Osteoblast (primary cell): ENCODE measurements at regions not wholly inside any gene's neighbourhood (a gene's known extent, or its start where the extent isn't known, plus 50 kb on each side); places are given as distances from the start of the nearest gene placed in this dataset.

Experiments used
- DNase-seq: peaks from one replicate; pipeline ENCODE4 v3.0.0; 2011; ENCODE audit warnings: low spot score, mixed read lengths; ENCODE audit not compliant: insufficient read length; ENCODE audit errors: missing footprints
- H2AFZ ChIP-seq: 2 replicates; pipeline ENCODE4 v1.6.0; 2011; ENCODE audit warnings: mild to moderate bottlenecking, low read length
- H3K27ac ChIP-seq: 2 replicates; pipeline ENCODE4 v1.5.1; 2011; ENCODE audit warnings: mild to moderate bottlenecking, low read depth, low read length, moderate library complexity
- H3K27me3 ChIP-seq: 2 replicates; pipeline ENCODE4 v1.6.0; 2012; ENCODE audit warnings: mild to moderate bottlenecking, control low read depth, inconsistent platforms, low read length, moderate library complexity; ENCODE audit not compliant: insufficient read depth
- H3K36me3 ChIP-seq: 2 replicates; pipeline ENCODE4 v1.5.1; 2011; ENCODE audit warnings: mild to moderate bottlenecking, low read length, control low read depth, moderate library complexity; ENCODE audit not compliant: insufficient read depth
- H3K4me1 ChIP-seq: 2 replicates; pipeline ENCODE4 v1.5.1; 2011; ENCODE audit warnings: mild to moderate bottlenecking, low read length, control low read depth, moderate library complexity; ENCODE audit not compliant: insufficient read depth
- H3K4me2 ChIP-seq: 2 replicates; pipeline ENCODE4 v1.6.0; 2011; ENCODE audit warnings: mild to moderate bottlenecking, low read length; ENCODE audit not compliant: insufficient read depth
- H3K4me3 ChIP-seq: fragments of 200-600 bp; sonication (generic); 3 replicates; pipeline ENCODE4 v1.5.1; 2012; ENCODE audit warnings: mild to moderate bottlenecking, low read length, inconsistent platforms; ENCODE audit not compliant: insufficient read depth
- H3K79me2 ChIP-seq: 2 replicates; pipeline ENCODE4 v1.6.0; 2012; ENCODE audit warnings: mild to moderate bottlenecking, low read length, control low read depth, inconsistent platforms; ENCODE audit not compliant: insufficient read depth
- H3K9me3 ChIP-seq: 2 replicates; pipeline ENCODE4 v1.5.1; 2011; ENCODE audit warnings: low read depth, low read length, control low read depth
- H4K20me1 ChIP-seq: 2 replicates; pipeline ENCODE4 v1.6.0; 2012; ENCODE audit warnings: mild to moderate bottlenecking, low read length, control low read depth; ENCODE audit not compliant: insufficient read depth
- CTCF ChIP-seq: IDR thresholded peaks from 2 replicates; pipeline ENCODE4 v1.5.1; 2011; ENCODE audit warnings: mild to moderate bottlenecking, low read depth, low read length, moderate library complexity; ENCODE audit errors: extremely low read depth

DNA sequence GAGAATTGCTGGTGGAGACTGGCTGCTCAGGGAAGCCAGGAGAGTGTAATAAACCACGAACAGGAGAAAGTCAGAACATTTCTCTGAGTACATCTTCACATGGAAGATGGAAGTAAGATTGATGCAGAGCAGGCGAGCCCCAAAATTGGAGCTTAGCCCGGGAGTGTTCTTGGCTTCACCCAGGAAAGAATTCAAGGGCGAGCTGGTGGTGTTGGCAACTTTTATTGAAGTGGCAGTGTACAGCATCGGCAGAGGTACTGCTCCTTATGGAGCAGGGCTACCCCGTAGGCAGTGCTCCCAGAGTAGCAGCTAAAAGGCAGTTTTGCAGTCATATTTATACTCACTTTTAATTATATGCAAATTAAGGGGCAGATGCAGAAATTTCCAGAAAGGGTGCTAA lies 281.4 kb upstream of the MEX3C start:
- Histone ChIP-seq H3K4me1 (no peaks in the 10 kb centered on the region), H3K27me3 (no peaks in the 10 kb centered on the region), H3K9me3 (peaks cover 5% of the 10 kb centered on the region), H3K4me3 (no peak overlapping the region), H2AFZ (no peak overlapping the region), H3K79me2 (no peaks in the 10 kb centered on the region), H3K4me2 (no peak overlapping the region), H4K20me1 (no peaks in the 10 kb centered on the region), H3K36me3 (no peaks in the 10 kb centered on the region), H3K27ac (no peak overlapping the region)
- no peak for DNase-seq
- TF ChIP-seq CTCF, result no peak

- Histone ChIP-seq H3K9me3 (peaks cover 5% of the 10 kb centered on the region), H3K4me3 (no peak overlapping the region)
- no peak for TF ChIP-seq CTCF
These were observed 282.3 kb upstream of the MEX3C start for GRCh38 chr18:51479736-51480135.

DNA sequence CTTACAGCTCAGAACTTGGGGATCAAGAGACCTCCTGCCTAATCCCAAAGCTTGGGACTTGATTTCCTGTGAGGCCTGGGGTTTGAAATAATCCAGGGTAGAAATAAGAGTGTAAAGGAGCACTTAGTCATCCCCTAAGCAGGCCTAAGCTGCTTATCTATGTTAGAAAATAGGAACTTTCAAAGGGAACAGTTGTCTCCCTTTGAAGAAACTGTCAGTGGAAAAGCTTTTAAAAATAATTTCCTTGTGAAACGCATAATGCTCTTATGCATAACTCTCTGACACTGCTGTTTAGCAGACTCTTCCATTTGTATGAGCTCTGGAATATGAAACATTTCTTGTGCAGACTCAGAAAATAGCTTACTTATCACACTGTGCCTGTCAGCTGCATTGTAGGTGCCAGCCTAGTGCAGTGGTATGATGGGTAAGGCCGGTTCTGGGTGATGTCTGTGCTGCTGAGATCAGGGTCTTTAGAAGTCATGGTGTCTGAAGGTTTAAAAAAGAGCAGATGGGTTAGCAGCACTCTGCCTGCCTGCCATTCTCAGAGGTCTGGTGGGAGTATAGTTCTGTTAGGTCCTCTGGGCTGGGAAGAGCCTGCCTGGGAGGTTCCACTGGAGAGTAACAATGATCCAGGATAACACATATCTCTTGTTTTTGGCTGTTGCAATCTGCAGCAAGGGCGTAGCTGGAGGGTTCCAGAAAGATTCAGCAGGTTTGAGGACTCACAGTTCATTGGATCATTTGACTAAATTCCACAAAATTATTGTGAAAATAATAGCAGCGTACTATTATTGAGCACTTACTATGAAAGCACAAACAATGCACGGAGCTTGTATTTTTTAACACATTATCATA lies 283.2 kb upstream of the MEX3C start:
- Histone ChIP-seq H3K9me3 (peaks cover 5% of the 10 kb centered on the region), H3K27ac (no peak overlapping the region), H3K36me3 (no peaks in the 10 kb centered on the region), H2AFZ (no peak overlapping the region), H3K4me2 (no peak overlapping the region), H3K27me3 (no peaks in the 10 kb centered on the region), H3K79me2 (no peaks in the 10 kb centered on the region), H4K20me1 (no peaks in the 10 kb centered on the region), H3K4me1 (no peaks in the 10 kb centered on the region), H3K4me3 (no peak overlapping the region)
- no peak for TF ChIP-seq CTCF
- DNase-seq, result no peak

More at GRCh38 chr18:51479736-51480135, 282.3 kb upstream of the MEX3C start:
- H3K79me2 ChIP-seq, result no peaks in the 10 kb centered on the region
- H3K36me3 ChIP-seq, result no peaks in the 10 kb centered on the region
- no peaks in the 10 kb centered on the region for H3K4me1 ChIP-seq
- H3K27me3 ChIP-seq, result no peaks in the 10 kb centered on the region
- H3K27ac ChIP-seq, result no peak overlapping the region
- H3K4me2 ChIP-seq, result no peak overlapping the region
- no peak overlapping the region for H2AFZ ChIP-seq
- H4K20me1 ChIP-seq, result no peaks in the 10 kb centered on the region
- no peak for DNase-seq

- Histone ChIP-seq H3K4me3 (no peak overlapping the region), H3K4me2 (no peak overlapping the region), H3K4me1 (no peaks in the 10 kb centered on the region), H3K27me3 (no peaks in the 10 kb centered on the region), H3K9me3 (peaks cover 3% of the 10 kb centered on the region), H3K36me3 (no peaks in the 10 kb centered on the region), H2AFZ (no peak overlapping the region), H3K27ac (no peak overlapping the region), H3K79me2 (no peaks in the 10 kb centered on the region), H4K20me1 (no peaks in the 10 kb centered on the region)
- TF ChIP-seq CTCF, result no peak
- DNase-seq, result no peak
These were observed 289.4 kb upstream of the MEX3C start for GRCh38 chr18:51486735-51487366.
